Endothelial cell of umbilical vein (primary cell): ENCODE measurements at regions not wholly inside any gene's neighbourhood (a gene's known extent, or its start where the extent isn't known, plus 50 kb on each side); places are given as distances from the start of the nearest gene placed in this dataset.

Experiments
- JUN ChIP-seq: IDR thresholded peaks from 2 replicates; pipeline ENCODE4 v1.6.1; 2011; ENCODE audit warnings: borderline replicate concordance, low read depth; ENCODE audit not compliant: insufficient read length, insufficient read depth
- POLR2A ChIP-seq: IDR thresholded peaks from 2 replicates; pipeline ENCODE4 v1.6.1; 2012; ENCODE audit warnings: low read depth, mild to moderate bottlenecking, control low read depth, low read length
- POLR2AphosphoS5 ChIP-seq: IDR thresholded peaks from 2 replicates; pipeline ENCODE4 v1.6.1; 2012; ENCODE audit warnings: low read depth, mild to moderate bottlenecking, control low read depth, low read length, moderate library complexity; ENCODE audit not compliant: insufficient read depth
- TF ChIP-seq, protein P1 (sequence below), 2 donors: IDR thresholded peaks; 1 replicate in 1 of 2; 2 replicates in 1 of 2; pipeline ENCODE4 v1.5.1; 2011; ENCODE audit warnings: low read length in 2 of 2, mild to moderate bottlenecking in 2 of 2, moderate library complexity in 2 of 2, control low read depth in 1 of 2, inconsistent platforms in 1 of 2, low read depth in 1 of 2; ENCODE audit not compliant: insufficient read depth in 1 of 2; ENCODE audit errors: extremely low read depth in 1 of 2
- TF ChIP-seq, protein P2 (sequence below): IDR thresholded peaks from 2 replicates; pipeline ENCODE4 v1.6.1; 2011; ENCODE audit not compliant: insufficient read depth, insufficient read length

DNA sequence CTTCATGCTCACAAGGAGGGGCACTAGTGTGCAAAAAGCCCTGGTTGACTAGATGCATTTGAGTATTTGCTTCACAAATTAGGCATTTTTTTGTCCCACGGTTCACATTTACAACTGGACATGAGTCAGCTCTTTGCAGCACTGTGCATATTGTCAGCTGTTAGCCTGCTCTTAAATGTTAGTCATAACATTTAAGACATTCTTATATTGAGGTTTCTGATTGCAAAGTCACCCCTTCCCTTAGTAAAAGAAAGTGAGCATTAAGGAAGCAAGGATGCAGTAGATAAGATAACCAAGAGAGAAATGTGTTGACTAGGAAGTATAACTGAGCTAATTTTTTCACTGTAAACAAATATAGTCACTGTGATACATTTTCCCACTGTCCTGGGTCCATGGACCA lies 132.6 kb upstream of the CTTNBP2NL start:
- TF ChIP-seq, protein P1, sequence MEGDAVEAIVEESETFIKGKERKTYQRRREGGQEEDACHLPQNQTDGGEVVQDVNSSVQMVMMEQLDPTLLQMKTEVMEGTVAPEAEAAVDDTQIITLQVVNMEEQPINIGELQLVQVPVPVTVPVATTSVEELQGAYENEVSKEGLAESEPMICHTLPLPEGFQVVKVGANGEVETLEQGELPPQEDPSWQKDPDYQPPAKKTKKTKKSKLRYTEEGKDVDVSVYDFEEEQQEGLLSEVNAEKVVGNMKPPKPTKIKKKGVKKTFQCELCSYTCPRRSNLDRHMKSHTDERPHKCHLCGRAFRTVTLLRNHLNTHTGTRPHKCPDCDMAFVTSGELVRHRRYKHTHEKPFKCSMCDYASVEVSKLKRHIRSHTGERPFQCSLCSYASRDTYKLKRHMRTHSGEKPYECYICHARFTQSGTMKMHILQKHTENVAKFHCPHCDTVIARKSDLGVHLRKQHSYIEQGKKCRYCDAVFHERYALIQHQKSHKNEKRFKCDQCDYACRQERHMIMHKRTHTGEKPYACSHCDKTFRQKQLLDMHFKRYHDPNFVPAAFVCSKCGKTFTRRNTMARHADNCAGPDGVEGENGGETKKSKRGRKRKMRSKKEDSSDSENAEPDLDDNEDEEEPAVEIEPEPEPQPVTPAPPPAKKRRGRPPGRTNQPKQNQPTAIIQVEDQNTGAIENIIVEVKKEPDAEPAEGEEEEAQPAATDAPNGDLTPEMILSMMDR (IDR thresholded peaks at IDR 0.05; ENCODE audit: extremely low read depth in 1 of 2, insufficient read depth in 1 of 2, low read depth in 1 of 2, low read length in 2 of 2), result no peak
- TF ChIP-seq POLR2AphosphoS5 (no peak), JUN (no peak), POLR2A (no peak)
- TF ChIP-seq, protein P2, sequence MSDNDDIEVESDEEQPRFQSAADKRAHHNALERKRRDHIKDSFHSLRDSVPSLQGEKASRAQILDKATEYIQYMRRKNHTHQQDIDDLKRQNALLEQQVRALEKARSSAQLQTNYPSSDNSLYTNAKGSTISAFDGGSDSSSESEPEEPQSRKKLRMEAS, result no peak
